GM12878 (cell line): ENCODE measurements at regions not wholly inside any gene's neighbourhood (a gene's known extent, or its start where the extent isn't known, plus 50 kb on each side); places are given as distances from the start of the nearest gene placed in this dataset.

Experiments used
- ATAC-seq: fragments of 200-7000 bp; cut with Tn5 transposase; 3 replicates; pipeline ENCODE4 v1.9.1; 2020; ENCODE audit warnings: mild to moderate bottlenecking, moderate library complexity
- BruUV-seq: library from RNA; stranded (reverse); fragments of 400-500 nt; replicated peaks from 2 replicates; lab custom pipeline; 2021; lab: Mats Ljungman, UMichigan
- CTCF ChIA-PET: fragments of 300-600 bp; sonication (Branson Sonifier 250); formaldehyde crosslinking; extraction: SDS; loops from one replicate; lab custom pipeline; 2021; ENCODE audit warnings: inconsistent platforms; lab: Yijun Ruan, JAX
- POLR2A ChIA-PET: fragments of 350-600 bp; formaldehyde crosslinking; extraction: SDS; loops from one replicate; lab custom pipeline; 2021; ENCODE audit warnings: inconsistent platforms; lab: Charles Lee
- RAD21 ChIA-PET: fragments of 300-600 bp; sonication (Branson Sonifier 250); formaldehyde crosslinking; loops from one replicate; lab custom pipeline; 2023; ENCODE audit warnings: antibody characterized with exemption; ENCODE audit not compliant: unreplicated experiment; lab: Charles Lee
- SMC1A ChIA-PET: fragments of 300-600 bp; sonication (Branson Sonifier 250); formaldehyde crosslinking; loops from one replicate; lab custom pipeline; 2023; ENCODE audit not compliant: unreplicated experiment, uncharacterized antibody; lab: Charles Lee
- DNase-seq: peaks from one replicate; pipeline ENCODE4 v3.0.0-alpha.2; 2011; ENCODE audit warnings: low read depth, low spot score
- FAIRE-seq: peaks from 3 replicates; lab custom pipeline; 2011; peaks lifted over from hg19 to GRCh38; lab: Jason Lieb, UNC
- H2AFZ ChIP-seq: 2 replicates; pipeline ENCODE4 v1.6.0; 2011; ENCODE audit warnings: low read depth, low read length, control low read depth; ENCODE audit not compliant: control insufficient read depth
- H3K27ac ChIP-seq: 2 replicates; pipeline ENCODE4 v1.5.1; 2011; ENCODE audit warnings: control low read depth; ENCODE audit not compliant: control insufficient read depth, insufficient read depth
- H3K27me3 ChIP-seq, 2 experiments: replicated peaks in 1 of 2; 2 replicates each; pipeline versions ENCODE4 v1.6.0 to v1.6.1; 2011; ENCODE audit warnings: low read length in 1 of 2; ENCODE audit not compliant: control insufficient read depth in 2 of 2, insufficient read depth in 2 of 2
- H3K36me3 ChIP-seq, 2 experiments: 2 replicates each; pipeline ENCODE4 v1.5.1; 2011; ENCODE audit warnings: low read length in 1 of 2; ENCODE audit not compliant: control insufficient read depth in 2 of 2, insufficient read depth in 2 of 2
- H3K4me1 ChIP-seq: 2 replicates; pipeline ENCODE4 v1.6.1; 2011; ENCODE audit warnings: mild to moderate bottlenecking, low read length, moderate library complexity, mixed read lengths; ENCODE audit not compliant: control insufficient read depth, insufficient read depth
- H3K4me2 ChIP-seq: 2 replicates; pipeline ENCODE4 v1.6.0; 2011; ENCODE audit warnings: control low read depth; ENCODE audit not compliant: control insufficient read depth, insufficient read depth
- H3K4me3 ChIP-seq: fragments of 200-600 bp; sonication (generic); 2 replicates; pipeline ENCODE4 v1.5.1; 2016
- H3K79me2 ChIP-seq: 2 replicates; pipeline ENCODE4 v1.6.0; 2011; ENCODE audit warnings: low read length; ENCODE audit not compliant: control insufficient read depth, insufficient read depth
- H3K9ac ChIP-seq: 2 replicates; pipeline ENCODE4 v1.8.0; 2011; ENCODE audit warnings: low read length, control low read depth, mixed read lengths; ENCODE audit not compliant: control insufficient read depth, insufficient read depth
- H3K9me3 ChIP-seq: replicated peaks from 3 replicates; pipeline ENCODE4 v1.5.1; 2011; ENCODE audit warnings: mild to moderate bottlenecking, low read length; ENCODE audit not compliant: control insufficient read depth, insufficient read depth
- H4K20me1 ChIP-seq: 2 replicates; pipeline ENCODE4 v1.6.0; 2011; ENCODE audit not compliant: control insufficient read depth, insufficient read depth
- ETV6 ChIP-seq, 2 experiments: fragments of 450-650 bp in 1 of 2; IDR thresholded peaks in 1 of 2; conservative IDR thresholded peaks in 1 of 2; 2 replicates each; pipeline ENCODE4 v1.6.1; 2014; ENCODE audit warnings: antibody characterized with exemption in 1 of 2, borderline replicate concordance in 1 of 2, low read depth in 1 of 2, mild to moderate bottlenecking in 1 of 2, moderate library complexity in 1 of 2
- EZH2 ChIP-seq: IDR thresholded peaks from 2 replicates; pipeline ENCODE4 v1.6.1; 2012; ENCODE audit warnings: low read depth, mild to moderate bottlenecking, control low read depth, inconsistent platforms, low read length, borderline replicate concordance; ENCODE audit not compliant: control insufficient read depth
- KDM1A ChIP-seq: fragments of 200-600 bp; sonication (generic); IDR thresholded peaks from 2 replicates; pipeline ENCODE4 v1.6.1; 2016; ENCODE audit warnings: borderline replicate concordance
- NFYA ChIP-seq: IDR thresholded peaks from 2 replicates; pipeline ENCODE4 v1.6.1; 2011; ENCODE audit warnings: low read depth, mild to moderate bottlenecking, low read length, improper control_type of control experiment, borderline replicate concordance
- SMC3 ChIP-seq: IDR thresholded peaks from 2 replicates; pipeline ENCODE4 v1.6.1; 2011; ENCODE audit warnings: low read length, improper control_type of control experiment, borderline replicate concordance
- SPI1 ChIP-seq: IDR thresholded peaks from 2 replicates; pipeline ENCODE4 v1.6.1; 2011; ENCODE audit warnings: low read depth, mild to moderate bottlenecking, low read length, moderate library complexity, borderline replicate concordance; ENCODE audit not compliant: insufficient read depth
- WGBS: methylation state at CpG from one replicate; pipeline ENCODE4 v1.1.6; 2016; ENCODE audit warnings: low lambda C conversion rate; ENCODE audit not compliant: insufficient replicate concordance, insufficient coverage; ENCODE audit errors: missing lambda C conversion rate; 5-methylcytosine and 5-hydroxymethylcytosine counted together
- in situ Hi-C: fragments of 300-500 bp; cut with MboI; formaldehyde crosslinking; loops from 9 replicates; pipeline ENCODE4 v1.14.3; 2018; ENCODE audit warnings: mixed read lengths
- intact Hi-C: fragments of 100-400 bp; cut with micrococcal nuclease; formaldehyde crosslinking; loops from one replicate; pipeline ENCODE4 v1.14.2; 2022; ENCODE audit not compliant: unreplicated experiment
- TF ChIP-seq, protein P1 (sequence below): IDR thresholded peaks from 2 replicates; pipeline ENCODE4 v1.6.1; 2012; ENCODE audit warnings: low read depth, low read length, improper control_type of control experiment
- TF ChIP-seq, protein P2 (sequence below): IDR thresholded peaks from 2 replicates; pipeline ENCODE4 v1.6.1; 2011; ENCODE audit warnings: borderline replicate concordance, low read depth, mild to moderate bottlenecking, moderate library complexity, mixed read lengths, low read length; ENCODE audit not compliant: insufficient read depth; ENCODE audit errors: extremely low read length

DNA sequence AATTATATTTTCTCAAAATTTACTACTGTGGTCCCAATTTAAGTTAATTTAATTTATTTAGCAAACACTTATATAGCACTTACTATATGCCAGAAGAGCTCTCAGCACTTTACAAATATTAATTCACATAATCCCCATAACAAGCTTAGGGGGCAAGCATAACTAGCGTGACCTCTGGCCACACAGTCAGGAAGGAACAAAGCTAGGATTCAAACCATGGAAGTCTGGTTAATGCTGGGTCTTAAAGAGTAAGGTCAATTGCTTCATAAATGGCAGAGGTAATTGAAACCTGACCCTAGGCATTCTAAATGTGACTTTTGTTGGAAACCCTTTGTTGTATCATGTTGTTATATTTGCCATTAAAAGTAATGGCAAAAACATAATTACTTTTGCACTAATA, 279.5 kb upstream of the EMCN start:
- Histone ChIP-seq H3K27me3 (no peaks in the 10 kb centered on the region), H3K4me1 (no peaks in the 10 kb centered on the region), H3K79me2 (no peaks in the 10 kb centered on the region), H4K20me1 (no peaks in the 10 kb centered on the region), H2AFZ (no peak overlapping the region), H3K4me2 (no peak overlapping the region), H3K9me3 (no peaks in the 10 kb centered on the region), H3K4me3 (no peak overlapping the region), H3K9ac (no peak overlapping the region)
- CTCF ChIA-PET: no interaction called here
- intact Hi-C loops: no loop called here
- BruUV-seq: no TSS peak
- RAD21 ChIA-PET: interaction anchor here (0.6 kb wide), 1 partner anchor 621 kb away, joined by 3 read pairs; no protein-coding TSS in a partner anchor
- DNase-seq (no peak), ATAC-seq (no peak)
- 81% methylated on average over 1 of the region's 1 CpG for WGBS
- TF ChIP-seq, protein P1, sequence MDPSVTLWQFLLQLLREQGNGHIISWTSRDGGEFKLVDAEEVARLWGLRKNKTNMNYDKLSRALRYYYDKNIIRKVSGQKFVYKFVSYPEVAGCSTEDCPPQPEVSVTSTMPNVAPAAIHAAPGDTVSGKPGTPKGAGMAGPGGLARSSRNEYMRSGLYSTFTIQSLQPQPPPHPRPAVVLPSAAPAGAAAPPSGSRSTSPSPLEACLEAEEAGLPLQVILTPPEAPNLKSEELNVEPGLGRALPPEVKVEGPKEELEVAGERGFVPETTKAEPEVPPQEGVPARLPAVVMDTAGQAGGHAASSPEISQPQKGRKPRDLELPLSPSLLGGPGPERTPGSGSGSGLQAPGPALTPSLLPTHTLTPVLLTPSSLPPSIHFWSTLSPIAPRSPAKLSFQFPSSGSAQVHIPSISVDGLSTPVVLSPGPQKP: no peak
- no peak for TF ChIP-seq NFYA
- TF ChIP-seq SPI1: no peak
- TF ChIP-seq KDM1A: no peak
- TF ChIP-seq ETV6 (conservative IDR thresholded peaks at IDR 0.05 in 1 of 2, IDR thresholded peaks at IDR 0.05 in 1 of 2; ENCODE audit: borderline replicate concordance in 1 of 2, low read depth in 1 of 2): no peak
- TF ChIP-seq, protein P2, sequence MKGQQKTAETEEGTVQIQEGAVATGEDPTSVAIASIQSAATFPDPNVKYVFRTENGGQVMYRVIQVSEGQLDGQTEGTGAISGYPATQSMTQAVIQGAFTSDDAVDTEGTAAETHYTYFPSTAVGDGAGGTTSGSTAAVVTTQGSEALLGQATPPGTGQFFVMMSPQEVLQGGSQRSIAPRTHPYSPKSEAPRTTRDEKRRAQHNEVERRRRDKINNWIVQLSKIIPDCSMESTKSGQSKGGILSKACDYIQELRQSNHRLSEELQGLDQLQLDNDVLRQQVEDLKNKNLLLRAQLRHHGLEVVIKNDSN: no peak
- TF ChIP-seq EZH2: no peak
- no peak for TF ChIP-seq SMC3
- TF ChIP-seq, all 136 proteins: peak for 0
- SMC1A ChIA-PET: interaction anchor here (0.6 kb wide), 1 partner anchor 45 kb away, joined by 3 read pairs; no protein-coding TSS in a partner anchor
- FAIRE-seq: no peak
- POLR2A ChIA-PET: no interaction called here
- Histone ChIP-seq H3K36me3 (no peaks in the 10 kb centered on the region), H3K27ac (no peak overlapping the region)
- in situ Hi-C loops: no loop called here
